Ovary (tissue), 7 donors: ENCODE measurements at regions not wholly inside any gene's neighbourhood (a gene's known extent, or its start where the extent isn't known, plus 50 kb on each side); places are given as distances from the start of the nearest gene placed in this dataset.

Experiments used
- DNase-seq, 5 donors: peaks; one replicate each; pipeline ENCODE4 v3.0.0-alpha.2; 2019 to 2020
- H3K27ac ChIP-seq, 2 donors: fragments of 200-600 bp; one replicate each; pipeline versions ENCODE4 v1.5.1 to v1.8.0; 2019 to 2022
- H3K27me3 ChIP-seq: fragments of 200-600 bp; one replicate; pipeline ENCODE4 v1.8.0; 2022
- H3K36me3 ChIP-seq: fragments of 200-600 bp; sonication (generic); one replicate; pipeline ENCODE4 v1.5.1; 2019
- H3K4me1 ChIP-seq: one replicate; pipeline ENCODE4 v1.8.1; 2013; ENCODE audit warnings: mild to moderate bottlenecking, moderate library complexity; ENCODE audit not compliant: insufficient read depth
- H3K4me3 ChIP-seq: fragments of 200-600 bp; sonication (generic); one replicate; pipeline ENCODE4 v1.5.1; 2017
- H3K9me3 ChIP-seq, 2 donors: fragments of 200-600 bp in 1 of 2; sonication (generic) in 1 of 2; one replicate each; pipeline versions ENCODE4 v1.5.1 to v1.8.1; 2013 to 2019; ENCODE audit warnings: mild to moderate bottlenecking in 1 of 2, moderate library complexity in 1 of 2
- EP300 ChIP-seq: sonication (generic); formaldehyde crosslinking; IDR thresholded peaks from one replicate; pipeline ENCODE4 v1.6.1; 2017; ENCODE audit warnings: antibody characterized with exemption
- POLR2A ChIP-seq: fragments of 450-650 bp; IDR thresholded peaks from one replicate; pipeline ENCODE4 v1.6.1; 2017; ENCODE audit warnings: antibody characterized with exemption, mild to moderate bottlenecking, moderate library complexity
- WGBS, 3 donors: extraction: QIAGEN DNeasy Blood & Tissue Kit in 1 of 3; methylation state at CpG; one replicate each; pipeline versions ENCODE4 v1.1.5 to v1.1.7; 2013 to 2017; 5-methylcytosine and 5-hydroxymethylcytosine counted together
- intact Hi-C, 4 donors: fragments of 100-400 bp; cut with DNase I; formaldehyde crosslinking; loops; one replicate each; pipeline versions ENCODE4 v1.11.0 to v1.15.1; 2022 to 2023
- TF ChIP-seq, protein P1 (sequence below), 3 donors: fragments of 450-650 bp in 2 of 3; fragments of 200-600 bp in 1 of 3; IDR thresholded peaks; one replicate each; pipeline versions ENCODE4 v1.5.1 to v1.8.0; 2016 to 2022; ENCODE audit warnings: antibody characterized with exemption in 3 of 3, mild to moderate bottlenecking in 1 of 3
- donor health status: DM: no; HTN: no; CAD: no; lungs with moderate emphysema.
- donor health status: DM: no; HTN: no; CAD: no.
- donor health status: Bipolar disorder and iron deficiency.
- donor health status: DM: no; HTN: no; CAD: no.
- donor health status: DM: yes; HTN: yes; CAD: no.

GRCh38 chr10:36351159-36351558, 709.1 kb upstream of the FZD8 start:
- no peaks in the 10 kb centered on the region for H3K4me1 ChIP-seq
- DNase-seq, result no peak
- no peak overlapping the region for H3K27ac ChIP-seq
- intact Hi-C loops, result no loop called here
- no peak overlapping the region for H3K4me3 ChIP-seq
- H3K27me3 ChIP-seq, result no peaks in the 10 kb centered on the region
- no peaks in the 10 kb centered on the region for H3K36me3 ChIP-seq
- no peaks in the 10 kb centered on the region for H3K9me3 ChIP-seq
- 76 to 92% (median 92%) methylated on average over 2 of the region's 2 CpGs for WGBS, 3 donors
- TF ChIP-seq EP300, result no peak

- Histone ChIP-seq H3K9me3 (no peaks in the 10 kb centered on the region), H3K4me1 (no peaks in the 10 kb centered on the region), H3K27me3 (no peaks in the 10 kb centered on the region), H3K4me3 (no peak overlapping the region), H3K36me3 (no peaks in the 10 kb centered on the region), H3K27ac (no peak overlapping the region)
- intact Hi-C loops, result loop anchor here in 1 of 4 donors (2.0 kb wide), 1 partner anchor 547 kb away; no protein-coding TSS in a partner anchor
- no peak for TF ChIP-seq POLR2A
- TF ChIP-seq, protein P1, sequence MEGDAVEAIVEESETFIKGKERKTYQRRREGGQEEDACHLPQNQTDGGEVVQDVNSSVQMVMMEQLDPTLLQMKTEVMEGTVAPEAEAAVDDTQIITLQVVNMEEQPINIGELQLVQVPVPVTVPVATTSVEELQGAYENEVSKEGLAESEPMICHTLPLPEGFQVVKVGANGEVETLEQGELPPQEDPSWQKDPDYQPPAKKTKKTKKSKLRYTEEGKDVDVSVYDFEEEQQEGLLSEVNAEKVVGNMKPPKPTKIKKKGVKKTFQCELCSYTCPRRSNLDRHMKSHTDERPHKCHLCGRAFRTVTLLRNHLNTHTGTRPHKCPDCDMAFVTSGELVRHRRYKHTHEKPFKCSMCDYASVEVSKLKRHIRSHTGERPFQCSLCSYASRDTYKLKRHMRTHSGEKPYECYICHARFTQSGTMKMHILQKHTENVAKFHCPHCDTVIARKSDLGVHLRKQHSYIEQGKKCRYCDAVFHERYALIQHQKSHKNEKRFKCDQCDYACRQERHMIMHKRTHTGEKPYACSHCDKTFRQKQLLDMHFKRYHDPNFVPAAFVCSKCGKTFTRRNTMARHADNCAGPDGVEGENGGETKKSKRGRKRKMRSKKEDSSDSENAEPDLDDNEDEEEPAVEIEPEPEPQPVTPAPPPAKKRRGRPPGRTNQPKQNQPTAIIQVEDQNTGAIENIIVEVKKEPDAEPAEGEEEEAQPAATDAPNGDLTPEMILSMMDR (IDR thresholded peaks at IDR 0.05), result no peak
- TF ChIP-seq EP300, result no peak
- DNase-seq, result no peak
- WGBS, 3 donors, result 22 to 32% (median 28%) methylated on average over 8 of the region's 8 CpGs
These were observed 707.5 kb upstream of the FZD8 start for GRCh38 chr10:36349445-36350078.

GRCh38 chr10:36345807-36346206, 703.7 kb upstream of the FZD8 start:
- Histone ChIP-seq H3K36me3 (no peaks in the 10 kb centered on the region), H3K27me3 (no peaks in the 10 kb centered on the region), H3K4me3 (no peak overlapping the region), H3K4me1 (no peaks in the 10 kb centered on the region), H3K27ac (no peak overlapping the region), H3K9me3 (no peaks in the 10 kb centered on the region)
- no peak for TF ChIP-seq POLR2A
- TF ChIP-seq EP300, result no peak
- TF ChIP-seq, protein P1 (IDR thresholded peaks at IDR 0.05), result no peak
- no peak for DNase-seq
- intact Hi-C loops, result no loop called here

DNA sequence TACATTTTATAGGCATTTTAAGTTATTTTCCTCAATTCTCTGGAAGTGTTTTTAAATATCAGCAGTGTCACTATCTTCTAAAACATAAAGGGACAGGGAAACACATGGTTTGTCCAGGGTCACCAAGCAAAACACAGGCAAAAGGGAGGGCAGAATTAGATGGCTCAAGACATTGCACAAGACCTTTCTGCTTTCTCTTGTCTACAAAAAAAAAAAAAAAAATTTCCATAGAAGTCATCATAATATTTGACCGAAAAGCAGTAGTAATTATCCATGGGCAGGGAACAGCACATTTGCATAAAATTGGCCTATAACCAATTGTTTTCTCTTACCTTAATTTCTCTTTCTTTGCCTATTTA, 703.1 kb upstream of the FZD8 start:
- no peaks in the 10 kb centered on the region for H3K36me3 ChIP-seq
- H3K4me3 ChIP-seq, result no peak overlapping the region
- no peak for TF ChIP-seq POLR2A
- TF ChIP-seq, protein P1 (IDR thresholded peaks at IDR 0.05), result no peak
- no peaks in the 10 kb centered on the region for H3K9me3 ChIP-seq
- intact Hi-C loops, result no loop called here
- H3K27ac ChIP-seq, result no peak overlapping the region
- no peak for DNase-seq
- WGBS, 3 donors, result 88 to 95% (median 93%) methylated on average over 1 of the region's 1 CpG
- no peaks in the 10 kb centered on the region for H3K27me3 ChIP-seq
- H3K4me1 ChIP-seq, result no peaks in the 10 kb centered on the region

- H3K27ac ChIP-seq, result no peak overlapping the region
- intact Hi-C loops, result no loop called here
These were observed 702.4 kb upstream of the FZD8 start for GRCh38 chr10:36344240-36345174.

More at GRCh38 chr10:36344240-36345174, 702.4 kb upstream of the FZD8 start:
- no peaks in the 10 kb centered on the region for H3K9me3 ChIP-seq
- no peak for DNase-seq
- no peaks in the 10 kb centered on the region for H3K36me3 ChIP-seq
- no peaks in the 10 kb centered on the region for H3K27me3 ChIP-seq
- no peak overlapping the region for H3K4me3 ChIP-seq
- 37 to 49% (median 40%) methylated on average over 6 of the region's 6 CpGs for WGBS, 3 donors
- no peaks in the 10 kb centered on the region for H3K4me1 ChIP-seq
- TF ChIP-seq, protein P1 (IDR thresholded peaks at IDR 0.05), result no peak
- TF ChIP-seq POLR2A (no peak), EP300 (no peak)
